ENCODE measurements at regions not wholly inside any gene's neighbourhood (a gene's known extent, or its start where the extent isn't known, plus 50 kb on each side); places are given as distances from the start of the nearest gene placed in this dataset.

GRCh38 chr7:33778195-33778594 is 127.1 kb upstream of the BMPER start:
- Histone ChIP-seq H3K4me2 (ENCODE audit: low read depth, low read length) (no peak overlapping the region), H3F3A (ENCODE audit: insufficient read depth, low read length) (no peaks in the 10 kb centered on the region), H3K79me2 (ENCODE audit: low read length) (no peaks in the 10 kb centered on the region), H3K27ac (ENCODE audit: low read length) (no peak overlapping the region), H3K9ac (ENCODE audit: low read length) (no peak overlapping the region; the same call in 1 of the 2 replicates), H4K20me1 (ENCODE audit: insufficient read depth, low read length) (no peaks in the 10 kb centered on the region), H2AFZ (ENCODE audit: low read length) (no peak overlapping the region), H3K4me3 (ENCODE audit: low read length) (no peak overlapping the region), H3K36me3 (replicated peaks; ENCODE audit: insufficient read depth, low read length) (no peaks in the 10 kb centered on the region), H3K4me1 (ENCODE audit: low read length) (no peaks in the 10 kb centered on the region), H3K27me3 (replicated peaks; ENCODE audit: insufficient read depth, low read length) (no peaks in the 10 kb centered on the region), H3K9me3 (replicated peaks; ENCODE audit: insufficient read depth, low read length) (no peaks in the 10 kb centered on the region), H3K9me2 (replicated peaks; ENCODE audit: insufficient read depth, low read length) (no peaks in the 10 kb centered on the region)
- TF ChIP-seq EZH2phosphoT487 (IDR thresholded peaks at IDR 0.05; ENCODE audit: low read length) (no peak), CTCF (IDR thresholded peaks at IDR 0.05; ENCODE audit: low read length) (no peak), EZH2 (optimal IDR thresholded peaks at IDR 0.05; ENCODE audit: low read depth, low read length) (no peak)
- no peak for DNase-seq

- no peak overlapping the region for H2AFZ ChIP-seq (ENCODE audit: low read length)
- no peak overlapping the region for H3K4me3 ChIP-seq (ENCODE audit: low read length)
- no peaks in the 10 kb centered on the region for H3K4me1 ChIP-seq (ENCODE audit: low read length)
These were observed 126.1 kb upstream of the BMPER start for GRCh38 chr7:33779216-33779615.

GRCh38 chr7:33781167-33781566 is 124.2 kb upstream of the BMPER start:
- no peaks in the 10 kb centered on the region for H3K79me2 ChIP-seq (ENCODE audit: low read length)
- no peaks in the 10 kb centered on the region for H3K9me2 ChIP-seq (replicated peaks; ENCODE audit: insufficient read depth, low read length)
- H3K9ac ChIP-seq (ENCODE audit: low read length) = no peak overlapping the region
- TF ChIP-seq CTCF (IDR thresholded peaks at IDR 0.05; ENCODE audit: low read length) = no peak
- TF ChIP-seq EZH2 (optimal IDR thresholded peaks at IDR 0.05; ENCODE audit: low read depth, low read length) = no peak
- TF ChIP-seq EZH2phosphoT487 (IDR thresholded peaks at IDR 0.05; ENCODE audit: low read length) = no peak
- H3F3A ChIP-seq (ENCODE audit: insufficient read depth, low read length) = no peaks in the 10 kb centered on the region
- no peaks in the 10 kb centered on the region for H3K4me1 ChIP-seq (ENCODE audit: low read length)
- DNase-seq = no peak
- no peaks in the 10 kb centered on the region for H3K36me3 ChIP-seq (replicated peaks; ENCODE audit: insufficient read depth, low read length)
- no peak overlapping the region for H3K4me2 ChIP-seq (ENCODE audit: low read depth, low read length)
- no peak overlapping the region for H3K4me3 ChIP-seq (ENCODE audit: low read length)
- no peaks in the 10 kb centered on the region for H3K27me3 ChIP-seq (replicated peaks; ENCODE audit: insufficient read depth, low read length)
- H2AFZ ChIP-seq (ENCODE audit: low read length) = no peak overlapping the region
- H4K20me1 ChIP-seq (ENCODE audit: insufficient read depth, low read length) = no peaks in the 10 kb centered on the region
- no peak overlapping the region for H3K27ac ChIP-seq (ENCODE audit: low read length)
- H3K9me3 ChIP-seq (replicated peaks; ENCODE audit: insufficient read depth, low read length) = no peaks in the 10 kb centered on the region

More at GRCh38 chr7:33779216-33779615, 126.1 kb upstream of the BMPER start:
- no peak for TF ChIP-seq CTCF (IDR thresholded peaks at IDR 0.05; ENCODE audit: low read length)
- TF ChIP-seq EZH2phosphoT487 (IDR thresholded peaks at IDR 0.05; ENCODE audit: low read length) = no peak
- TF ChIP-seq EZH2 (optimal IDR thresholded peaks at IDR 0.05; ENCODE audit: low read depth, low read length) = no peak
- no peak overlapping the region for H3K27ac ChIP-seq (ENCODE audit: low read length)
- H3K9me3 ChIP-seq (replicated peaks; ENCODE audit: insufficient read depth, low read length) = no peaks in the 10 kb centered on the region
- no peak overlapping the region for H3K4me2 ChIP-seq (ENCODE audit: low read depth, low read length)
- no peaks in the 10 kb centered on the region for H4K20me1 ChIP-seq (ENCODE audit: insufficient read depth, low read length)
- H3K27me3 ChIP-seq (replicated peaks; ENCODE audit: insufficient read depth, low read length) = no peaks in the 10 kb centered on the region
- H3K9me2 ChIP-seq (replicated peaks; ENCODE audit: insufficient read depth, low read length) = no peaks in the 10 kb centered on the region
- DNase-seq = no peak
- no peaks in the 10 kb centered on the region for H3F3A ChIP-seq (ENCODE audit: insufficient read depth, low read length)
- no peaks in the 10 kb centered on the region for H3K36me3 ChIP-seq (replicated peaks; ENCODE audit: insufficient read depth, low read length)
- H3K9ac ChIP-seq (ENCODE audit: low read length) = no peak overlapping the region
- H3K79me2 ChIP-seq (ENCODE audit: low read length) = no peaks in the 10 kb centered on the region

All from MM.1S (cell line).